ENCODE measurements at regions not wholly inside any gene's neighbourhood (a gene's known extent, or its start where the extent isn't known, plus 50 kb on each side); places are given as distances from the start of the nearest gene placed in this dataset.

GRCh38 chr11:126129727-126130671 lies 67.3 kb upstream of the CDON start:
- Histone ChIP-seq H3K36me3 (ENCODE audit: insufficient read depth, low read length) (no peaks in the 10 kb centered on the region), H3K9me3 (ENCODE audit: insufficient read depth, low read depth, low read length) (no peaks in the 10 kb centered on the region), H3K27ac (ENCODE audit: low read depth, low read length) (no peak overlapping the region), H4K20me1 (ENCODE audit: insufficient read depth, low read length) (no peaks in the 10 kb centered on the region), H3K9ac (ENCODE audit: low read length) (no peak overlapping the region), H3K4me1 (ENCODE audit: insufficient read depth, low read length) (no peaks in the 10 kb centered on the region), H3K79me2 (ENCODE audit: insufficient read depth, low read length) (no peaks in the 10 kb centered on the region), H3K4me3 (ENCODE audit: insufficient read depth, low read depth, low read length) (no peak overlapping the region), H2AFZ (ENCODE audit: low read depth, low read length) (no peak overlapping the region), H3K27me3 (ENCODE audit: insufficient read depth, low read length) (peaks cover 3% of the 10 kb centered on the region), H3K4me2 (ENCODE audit: low read length) (no peak overlapping the region)
- FAIRE-seq = no peak
- H3K36me3 Mint-ChIP-seq (ENCODE audit: low read depth, unreplicated experiment) = peaks cover 1% of the 10 kb centered on the region
- no peaks in the 10 kb centered on the region for H3K9me3 Mint-ChIP-seq (ENCODE audit: unreplicated experiment)
- DNase-seq (ENCODE audit: low read depth) = no peak
- peaks cover 7% of the 10 kb centered on the region for H3K4me1 Mint-ChIP-seq (ENCODE audit: low read depth, unreplicated experiment)
- TF ChIP-seq CTCF (IDR thresholded peaks at IDR 0.05; ENCODE audit: insufficient read depth, low read depth, low read length) = no peak
- TF ChIP-seq EZH2 (IDR thresholded peaks at IDR 0.05; ENCODE audit: insufficient read depth, low read length) = no peak
- peaks cover 27% of the 10 kb centered on the region for H3K27me3 Mint-ChIP-seq (ENCODE audit: low read depth, unreplicated experiment)
- H3K27ac Mint-ChIP-seq (ENCODE audit: unreplicated experiment) = no peak overlapping the region
- no peak overlapping the region for H3K4me3 Mint-ChIP-seq (ENCODE audit: unreplicated experiment)

GRCh38 chr11:126127898-126128297 lies 65.2 kb upstream of the CDON start:
- H3K27me3 ChIP-seq (ENCODE audit: insufficient read depth, low read length) = peaks cover 14% of the 10 kb centered on the region
- H3K9ac ChIP-seq (ENCODE audit: low read length) = no peak overlapping the region
- no peak overlapping the region for H3K27ac ChIP-seq (ENCODE audit: low read depth, low read length)
- H3K4me1 ChIP-seq (ENCODE audit: insufficient read depth, low read length) = no peaks in the 10 kb centered on the region
- Mint-ChIP-seq H3K9me3 (ENCODE audit: unreplicated experiment) (peaks cover 2% of the 10 kb centered on the region), H3K27ac (ENCODE audit: unreplicated experiment) (no peak overlapping the region), H3K4me1 (ENCODE audit: low read depth, unreplicated experiment) (peaks cover 3% of the 10 kb centered on the region), H3K36me3 (ENCODE audit: low read depth, unreplicated experiment) (peaks cover 1% of the 10 kb centered on the region), H3K4me3 (ENCODE audit: unreplicated experiment) (no peak overlapping the region), H3K27me3 (ENCODE audit: low read depth, unreplicated experiment) (peaks cover 32% of the 10 kb centered on the region)
- H3K4me3 ChIP-seq (ENCODE audit: insufficient read depth, low read depth, low read length) = no peak overlapping the region
- no peak for FAIRE-seq
- H3K4me2 ChIP-seq (ENCODE audit: low read length) = no peak overlapping the region
- no peaks in the 10 kb centered on the region for H3K79me2 ChIP-seq (ENCODE audit: insufficient read depth, low read length)
- H3K9me3 ChIP-seq (ENCODE audit: insufficient read depth, low read depth, low read length) = no peaks in the 10 kb centered on the region
- H4K20me1 ChIP-seq (ENCODE audit: insufficient read depth, low read length) = no peaks in the 10 kb centered on the region
- no peak for DNase-seq (ENCODE audit: low read depth)
- H3K36me3 ChIP-seq (ENCODE audit: insufficient read depth, low read length) = no peaks in the 10 kb centered on the region
- H2AFZ ChIP-seq (ENCODE audit: low read depth, low read length) = no peak overlapping the region
- no peak for TF ChIP-seq EZH2 (IDR thresholded peaks at IDR 0.05; ENCODE audit: insufficient read depth, low read length)

GRCh38 chr11:126127284-126127845 lies 64.7 kb upstream of the CDON start:
- Histone ChIP-seq H3K79me2 (ENCODE audit: insufficient read depth, low read length) (no peaks in the 10 kb centered on the region), H3K27me3 (ENCODE audit: insufficient read depth, low read length) (peaks cover 14% of the 10 kb centered on the region), H3K9me3 (ENCODE audit: insufficient read depth, low read depth, low read length) (no peaks in the 10 kb centered on the region), H3K9ac (ENCODE audit: low read length) (no peak overlapping the region), H2AFZ (ENCODE audit: low read depth, low read length) (no peak overlapping the region), H4K20me1 (ENCODE audit: insufficient read depth, low read length) (no peaks in the 10 kb centered on the region), H3K4me1 (ENCODE audit: insufficient read depth, low read length) (no peaks in the 10 kb centered on the region), H3K4me2 (ENCODE audit: low read length) (no peak overlapping the region), H3K36me3 (ENCODE audit: insufficient read depth, low read length) (no peaks in the 10 kb centered on the region), H3K27ac (ENCODE audit: low read depth, low read length) (no peak overlapping the region), H3K4me3 (ENCODE audit: insufficient read depth, low read depth, low read length) (no peak overlapping the region)
- FAIRE-seq = no peak
- H3K27ac Mint-ChIP-seq (ENCODE audit: unreplicated experiment) = no peak overlapping the region
- peaks cover 1% of the 10 kb centered on the region for H3K36me3 Mint-ChIP-seq (ENCODE audit: low read depth, unreplicated experiment)
- TF ChIP-seq CTCF (IDR thresholded peaks at IDR 0.05; ENCODE audit: insufficient read depth, low read depth, low read length) (no peak), EZH2 (IDR thresholded peaks at IDR 0.05; ENCODE audit: insufficient read depth, low read length) (no peak)
- DNase-seq (ENCODE audit: low read depth) = no peak
- H3K27me3 Mint-ChIP-seq (ENCODE audit: low read depth, unreplicated experiment) = peaks cover 37% of the 10 kb centered on the region
- H3K9me3 Mint-ChIP-seq (ENCODE audit: unreplicated experiment) = peaks cover 3% of the 10 kb centered on the region
- peaks cover 3% of the 10 kb centered on the region for H3K4me1 Mint-ChIP-seq (ENCODE audit: low read depth, unreplicated experiment)
- no peak overlapping the region for H3K4me3 Mint-ChIP-seq (ENCODE audit: unreplicated experiment)
